ENCODE measurements at regions not wholly inside any gene's neighbourhood (a gene's known extent, or its start where the extent isn't known, plus 50 kb on each side); places are given as distances from the start of the nearest gene placed in this dataset.

DNA sequence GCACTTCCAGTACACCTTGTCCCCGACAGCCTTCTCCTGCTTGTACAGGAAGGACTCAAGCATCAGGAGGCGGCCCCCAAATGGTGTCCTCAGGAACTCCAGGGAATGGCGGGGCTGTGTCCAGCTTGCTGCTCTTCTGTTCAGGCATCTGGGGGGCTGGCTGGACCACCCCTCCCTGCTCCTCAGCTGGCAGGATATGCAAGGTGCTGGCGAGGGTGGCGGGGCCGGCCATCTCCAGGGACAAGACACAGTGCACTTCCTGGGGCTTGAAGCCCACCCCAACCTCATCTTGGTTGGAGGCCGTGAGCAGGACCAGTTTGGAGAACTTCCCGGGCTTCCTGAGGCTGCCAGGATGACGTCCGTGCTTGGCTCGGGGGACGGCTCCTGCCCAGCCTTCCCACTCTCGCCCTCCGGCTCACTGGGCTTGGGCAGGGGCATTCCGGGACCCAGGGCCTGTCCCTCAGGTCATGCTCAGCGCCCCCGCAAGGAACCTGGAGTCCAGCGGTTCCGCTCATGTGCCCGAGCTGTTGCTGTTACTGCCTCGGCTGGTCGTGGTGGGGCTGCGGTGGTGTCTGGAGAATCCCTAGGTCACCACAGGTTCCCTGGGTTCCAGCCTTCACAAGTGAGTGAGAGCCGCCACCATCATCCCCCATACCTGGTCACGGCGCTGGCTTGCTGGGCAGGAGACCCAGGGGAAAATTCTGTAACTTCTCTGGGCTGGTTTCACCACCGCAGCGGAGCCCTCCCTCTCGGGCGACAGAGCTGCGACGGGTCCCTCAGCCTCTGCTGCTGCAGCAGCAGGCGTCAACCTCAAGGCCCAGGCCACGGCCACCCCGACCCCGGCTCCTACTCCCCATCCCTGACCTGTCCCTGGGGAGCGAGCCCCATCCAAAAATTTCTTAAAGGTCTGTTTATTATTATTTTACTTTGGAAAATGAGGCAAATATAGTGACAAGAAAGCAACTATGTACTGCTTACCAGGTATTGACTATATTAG lies 82.8 kb upstream of the FXR1 start:
- DNase-seq, result no peak

- no peak for DNase-seq
These were observed 77.0 kb upstream of the FXR1 start for GRCh38 chr3:180835501-180835900.

- DNase-seq, result no peak
These were observed 75.7 kb upstream of the FXR1 start for GRCh38 chr3:180836766-180837165.

GRCh38 chr3:180854887-180855286 lies 57.6 kb upstream of the FXR1 start:
- no peak for DNase-seq

- DNase-seq, result no peak
These were observed 57.1 kb upstream of the FXR1 start for GRCh38 chr3:180855364-180855763.

- no peak for DNase-seq
These were observed 56.5 kb upstream of the FXR1 start for GRCh38 chr3:180855956-180856355.

- no peak for DNase-seq
These were observed 52.2 kb upstream of the FXR1 start for GRCh38 chr3:180860180-180860858.

All from amygdala (tissue), 56 donors.